SW 1271 (cell line): ENCODE measurements at regions not wholly inside any gene's neighbourhood (a gene's known extent, or its start where the extent isn't known, plus 50 kb on each side); places are given as distances from the start of the nearest gene placed in this dataset.

ENCODE experiments used
- DNase-seq, 2 experiments: peaks; one replicate each; lab custom pipeline; 2025; lab: John Stamatoyannopoulos, UW

GRCh38 chr17:68740555-68741447 is 139.6 kb upstream of the FAM20A start:
- DNase-seq = peak in 1 of 2 experiments; percentile 3

- no peak for DNase-seq
Observed at GRCh38 chr17:68737761-68738443, 136.7 kb upstream of the FAM20A start.

GRCh38 chr17:68734931-68735330 is 133.8 kb upstream of the FAM20A start:
- no peak for DNase-seq

GRCh38 chr17:68734187-68734900 is 133.2 kb upstream of the FAM20A start:
- DNase-seq = no peak

- no peak for DNase-seq
Observed at GRCh38 chr17:68733241-68734176, 132.3 kb upstream of the FAM20A start.

- no peak for DNase-seq
Observed at GRCh38 chr17:68732301-68732749, 131.2 kb upstream of the FAM20A start.

GRCh38 chr17:68731465-68731864 is 130.3 kb upstream of the FAM20A start:
- DNase-seq = no peak

- no peak for DNase-seq
Observed at GRCh38 chr17:68719431-68719830, 118.3 kb upstream of the FAM20A start.

- no peak for DNase-seq
Observed at GRCh38 chr17:68718926-68719325, 117.8 kb upstream of the FAM20A start.

GRCh38 chr17:68718465-68718864 is 117.3 kb upstream of the FAM20A start:
- no peak for DNase-seq

- no peak for DNase-seq
Observed at GRCh38 chr17:68714676-68715075, 113.5 kb upstream of the FAM20A start.

- no peak for DNase-seq
Observed at GRCh38 chr17:68711858-68712257, 110.7 kb upstream of the FAM20A start.

- DNase-seq = no peak
Observed at GRCh38 chr17:68710976-68711375, 109.8 kb upstream of the FAM20A start.

- DNase-seq = no peak
Observed at GRCh38 chr17:68710035-68710780, 109.0 kb upstream of the FAM20A start.

- no peak for DNase-seq
Observed at GRCh38 chr17:68709461-68709860, 108.3 kb upstream of the FAM20A start.

GRCh38 chr17:68707031-68707430 is 105.9 kb upstream of the FAM20A start:
- no peak for DNase-seq

- DNase-seq = no peak
Observed at GRCh38 chr17:68706356-68706920, 105.3 kb upstream of the FAM20A start.

GRCh38 chr17:68705714-68706076 is 104.5 kb upstream of the FAM20A start:
- DNase-seq = no peak

GRCh38 chr17:68704871-68705713 is 103.9 kb upstream of the FAM20A start:
- DNase-seq = no peak
